ENCODE measurements at regions not wholly inside any gene's neighbourhood (a gene's known extent, or its start where the extent isn't known, plus 50 kb on each side); places are given as distances from the start of the nearest gene placed in this dataset.

GRCh38 chr2:193326296-193326695, 1131.6 kb upstream of the TMEFF2 start:
- Mint-ChIP-seq H3K4me3 (no peak overlapping the region), H3K27ac (no peak overlapping the region), H3K9me3 (no peaks in the 10 kb centered on the region), H3K27me3 (no peaks in the 10 kb centered on the region), H3K36me3 (ENCODE audit: low read depth) (no peaks in the 10 kb centered on the region), H3K4me1 (peaks cover 2% of the 10 kb centered on the region)
- TF ChIP-seq CTCF (IDR thresholded peaks at IDR 0.05): no peak
- CTCF ChIA-PET: no interaction called here
- DNase-seq: no peak
- intact Hi-C loops (cut with micrococcal nuclease): no loop called here
- ATAC-seq (ENCODE audit: low read depth): no peak
- POLR2A ChIA-PET: no interaction called here

- peak; percentile 49 for ATAC-seq (ENCODE audit: low read depth)
Observed at GRCh38 chr2:193315428-193316091, 1120.8 kb upstream of the TMEFF2 start.

GRCh38 chr2:193303464-193303863, 1108.7 kb upstream of the TMEFF2 start:
- POLR2A ChIA-PET: no interaction called here
- no peak for DNase-seq
- no peaks in the 10 kb centered on the region for H3K9me3 Mint-ChIP-seq
- H3K27ac Mint-ChIP-seq: no peak overlapping the region
- no peaks in the 10 kb centered on the region for H3K36me3 Mint-ChIP-seq (ENCODE audit: low read depth)
- intact Hi-C loops (cut with micrococcal nuclease): no loop called here
- no peaks in the 10 kb centered on the region for H3K4me1 Mint-ChIP-seq
- no peak for ATAC-seq (ENCODE audit: low read depth)
- no peak for TF ChIP-seq CTCF (IDR thresholded peaks at IDR 0.05)
- CTCF ChIA-PET: no interaction called here
- H3K27me3 Mint-ChIP-seq: no peaks in the 10 kb centered on the region
- no peak overlapping the region for H3K4me3 Mint-ChIP-seq

More at GRCh38 chr2:193315428-193316091, 1120.8 kb upstream of the TMEFF2 start:
- ChIA-PET CTCF (no interaction called here), POLR2A (no interaction called here)
- Mint-ChIP-seq H3K27ac (no peak overlapping the region), H3K4me3 (no peak overlapping the region), H3K9me3 (peaks cover 2% of the 10 kb centered on the region), H3K27me3 (no peaks in the 10 kb centered on the region), H3K36me3 (ENCODE audit: low read depth) (no peaks in the 10 kb centered on the region), H3K4me1 (peaks cover 17% of the 10 kb centered on the region)
- no peak for DNase-seq
- no peak for TF ChIP-seq CTCF (IDR thresholded peaks at IDR 0.05)
- intact Hi-C loops (cut with micrococcal nuclease): no loop called here

- intact Hi-C loops (cut with micrococcal nuclease): no loop called here
- no peak for ATAC-seq (ENCODE audit: low read depth)
- no peak for DNase-seq
- Mint-ChIP-seq H3K36me3 (ENCODE audit: low read depth) (no peaks in the 10 kb centered on the region), H3K4me1 (no peaks in the 10 kb centered on the region), H3K27ac (no peak overlapping the region), H3K9me3 (no peaks in the 10 kb centered on the region), H3K4me3 (no peak overlapping the region), H3K27me3 (no peaks in the 10 kb centered on the region)
- CTCF ChIA-PET: no interaction called here
- TF ChIP-seq CTCF (IDR thresholded peaks at IDR 0.05): no peak
- POLR2A ChIA-PET: no interaction called here
Observed at GRCh38 chr2:193294371-193294770, 1099.6 kb upstream of the TMEFF2 start.

GRCh38 chr2:193279361-193279760, 1084.6 kb upstream of the TMEFF2 start:
- Mint-ChIP-seq H3K36me3 (ENCODE audit: low read depth) (no peaks in the 10 kb centered on the region), H3K4me1 (no peaks in the 10 kb centered on the region), H3K27me3 (no peaks in the 10 kb centered on the region), H3K9me3 (no peaks in the 10 kb centered on the region), H3K4me3 (no peak overlapping the region), H3K27ac (no peak overlapping the region)
- DNase-seq (no peak), ATAC-seq (ENCODE audit: low read depth) (no peak)
- intact Hi-C loops (cut with micrococcal nuclease): no loop called here
- ChIA-PET POLR2A (no interaction called here), CTCF (no interaction called here)
- no peak for TF ChIP-seq CTCF (IDR thresholded peaks at IDR 0.05)
